Testis (tissue), 2 donors: ENCODE measurements at regions not wholly inside any gene's neighbourhood (a gene's known extent, or its start where the extent isn't known, plus 50 kb on each side); places are given as distances from the start of the nearest gene placed in this dataset.
A peak's percentile ranks its signal among the peaks of the same experiment; 100 is the strongest.

Experiments
- DNase-seq: peaks from one replicate; pipeline ENCODE4 v3.0.0-alpha.2; 2019
- H3K27ac ChIP-seq, 2 donors: fragments of 200-600 bp; sonication (generic); one replicate each; pipeline ENCODE4 v1.5.1; 2019
- H3K27me3 ChIP-seq: fragments of 200-600 bp; sonication (generic); one replicate; pipeline ENCODE4 v1.5.1; 2019
- H3K36me3 ChIP-seq: fragments of 200-600 bp; sonication (generic); one replicate; pipeline ENCODE4 v1.5.1; 2017; ENCODE audit warnings: low read depth; ENCODE audit errors: missing control alignments
- H3K4me1 ChIP-seq: fragments of 200-600 bp; sonication (generic); one replicate; pipeline ENCODE4 v1.5.1; 2019
- H3K4me3 ChIP-seq, 2 donors: fragments of 200-600 bp; sonication (generic); one replicate each; pipeline ENCODE4 v1.5.1; 2017 to 2019
- H3K9me3 ChIP-seq: fragments of 200-600 bp; sonication (generic); one replicate; pipeline ENCODE4 v1.5.1; 2017
- POLR2A ChIP-seq: fragments of 450-650 bp; IDR thresholded peaks from one replicate; pipeline ENCODE4 v1.6.1; 2017; ENCODE audit warnings: antibody characterized with exemption, mild to moderate bottlenecking, moderate library complexity
- WGBS, 2 donors: methylation state at CpG; one replicate each; pipeline ENCODE4 v1.1.5; 2018; 5-methylcytosine and 5-hydroxymethylcytosine counted together
- intact Hi-C: fragments of 100-400 bp; cut with DNase I; formaldehyde crosslinking; loops from one replicate; pipeline ENCODE4 v1.15.1; 2023; ENCODE audit warnings: low total_unique reads
- TF ChIP-seq, protein P1 (sequence below), 3 experiments: fragments of 450-650 bp in 2 of 3; fragments of 200-600 bp in 1 of 3; sonication (generic) in 1 of 3; IDR thresholded peaks; one replicate each; pipeline ENCODE4 v1.5.1; 2016 to 2019; ENCODE audit warnings: antibody characterized with exemption in 3 of 3, mild to moderate bottlenecking in 2 of 3, moderate library complexity in 1 of 3

DNA sequence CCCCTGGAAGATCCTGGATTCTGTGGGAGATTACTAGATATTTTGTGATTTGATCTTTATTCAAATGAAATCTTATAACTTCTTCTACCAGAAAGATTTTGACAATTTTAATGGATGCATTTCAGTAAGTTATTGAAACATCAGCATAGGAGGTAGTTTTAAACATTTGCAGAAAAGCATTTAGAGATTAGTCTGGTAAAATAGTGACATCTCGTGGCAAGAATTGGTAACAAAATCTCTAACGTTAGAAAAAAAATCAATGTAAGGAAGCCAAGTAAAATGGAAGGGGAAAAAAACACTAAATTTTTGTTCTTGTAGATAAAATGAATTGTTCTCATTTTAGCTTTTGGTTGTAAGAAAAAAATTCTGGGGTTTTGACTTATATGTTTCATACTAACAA is 73.3 kb downstream of the TASL start:
- Histone ChIP-seq H3K4me3 (no peak overlapping the region), H3K27me3 (no peaks in the 10 kb centered on the region), H3K36me3 (no peaks in the 10 kb centered on the region), H3K27ac (no peak overlapping the region), H3K9me3 (no peaks in the 10 kb centered on the region), H3K4me1 (no peaks in the 10 kb centered on the region)
- no peak for DNase-seq
- TF ChIP-seq, protein P1, sequence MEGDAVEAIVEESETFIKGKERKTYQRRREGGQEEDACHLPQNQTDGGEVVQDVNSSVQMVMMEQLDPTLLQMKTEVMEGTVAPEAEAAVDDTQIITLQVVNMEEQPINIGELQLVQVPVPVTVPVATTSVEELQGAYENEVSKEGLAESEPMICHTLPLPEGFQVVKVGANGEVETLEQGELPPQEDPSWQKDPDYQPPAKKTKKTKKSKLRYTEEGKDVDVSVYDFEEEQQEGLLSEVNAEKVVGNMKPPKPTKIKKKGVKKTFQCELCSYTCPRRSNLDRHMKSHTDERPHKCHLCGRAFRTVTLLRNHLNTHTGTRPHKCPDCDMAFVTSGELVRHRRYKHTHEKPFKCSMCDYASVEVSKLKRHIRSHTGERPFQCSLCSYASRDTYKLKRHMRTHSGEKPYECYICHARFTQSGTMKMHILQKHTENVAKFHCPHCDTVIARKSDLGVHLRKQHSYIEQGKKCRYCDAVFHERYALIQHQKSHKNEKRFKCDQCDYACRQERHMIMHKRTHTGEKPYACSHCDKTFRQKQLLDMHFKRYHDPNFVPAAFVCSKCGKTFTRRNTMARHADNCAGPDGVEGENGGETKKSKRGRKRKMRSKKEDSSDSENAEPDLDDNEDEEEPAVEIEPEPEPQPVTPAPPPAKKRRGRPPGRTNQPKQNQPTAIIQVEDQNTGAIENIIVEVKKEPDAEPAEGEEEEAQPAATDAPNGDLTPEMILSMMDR (IDR thresholded peaks at IDR 0.05) = peak in 2 of 3 experiments; percentile 10 to 12
- no peak for TF ChIP-seq POLR2A
- intact Hi-C loops = no loop called here
- 15 to 17% methylated on average over 2 of the region's 2 CpGs for WGBS, 2 donors

DNA sequence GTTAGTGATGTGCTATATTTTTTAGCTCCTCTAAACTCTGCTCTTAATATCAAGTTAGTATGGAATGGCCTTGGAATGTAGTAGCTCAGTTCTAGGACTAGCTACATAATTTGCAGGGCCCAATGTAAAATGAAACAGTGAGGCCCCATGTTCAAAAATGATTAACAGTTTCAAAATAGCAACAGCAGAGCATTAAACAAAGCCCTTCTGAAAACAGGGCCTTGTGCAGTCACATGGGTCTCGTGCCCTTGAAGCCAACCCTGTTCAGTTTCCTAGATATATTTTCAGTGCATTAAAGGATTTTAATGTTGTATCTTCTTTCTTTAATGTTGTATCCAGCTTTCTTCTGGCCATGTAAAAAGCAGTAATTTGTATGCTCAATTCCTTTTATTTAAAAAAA is 82.1 kb downstream of the TASL start:
- Histone ChIP-seq H3K27me3 (no peaks in the 10 kb centered on the region), H3K27ac (no peak overlapping the region), H3K36me3 (no peaks in the 10 kb centered on the region), H3K9me3 (no peaks in the 10 kb centered on the region), H3K4me1 (no peaks in the 10 kb centered on the region), H3K4me3 (no peak overlapping the region)
- intact Hi-C loops = no loop called here
- 53 to 80% methylated on average over 1 of the region's 1 CpG for WGBS, 2 donors
- TF ChIP-seq, protein P1 (IDR thresholded peaks at IDR 0.05) = no peak
- TF ChIP-seq POLR2A = no peak
- DNase-seq = peak; percentile 61

DNA sequence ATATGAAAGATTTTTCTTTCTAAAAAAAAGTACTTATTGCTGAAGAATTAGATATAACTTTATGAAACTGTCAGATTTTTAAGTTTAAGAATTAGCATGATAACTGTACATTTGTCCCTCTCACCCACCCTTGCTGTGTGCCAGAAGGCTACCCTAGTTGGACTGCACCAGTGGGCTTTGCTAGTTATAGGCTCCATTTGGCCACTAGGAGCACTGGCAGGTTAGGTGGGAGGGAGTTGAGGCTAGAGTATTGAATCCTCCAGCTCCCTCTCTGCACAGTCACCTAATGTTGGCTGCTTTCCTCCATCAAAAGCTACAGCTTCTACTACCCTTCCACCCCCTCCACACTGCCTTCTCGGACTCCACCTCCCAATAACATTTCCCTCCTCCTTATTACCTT is 84.2 kb downstream of the TASL start:
- Histone ChIP-seq H3K36me3 (no peaks in the 10 kb centered on the region), H3K4me3 (no peak overlapping the region), H3K27me3 (no peaks in the 10 kb centered on the region), H3K27ac (no peak overlapping the region), H3K4me1 (no peaks in the 10 kb centered on the region), H3K9me3 (no peaks in the 10 kb centered on the region)
- intact Hi-C loops = no loop called here
- DNase-seq = no peak
- WGBS, 2 donors = 86% methylated on average over 1 of the region's 1 CpG; no CpG with 5 or more reads in 1 of the 2 donors
- no peak for TF ChIP-seq POLR2A
- TF ChIP-seq, protein P1 (IDR thresholded peaks at IDR 0.05) = no peak

DNA sequence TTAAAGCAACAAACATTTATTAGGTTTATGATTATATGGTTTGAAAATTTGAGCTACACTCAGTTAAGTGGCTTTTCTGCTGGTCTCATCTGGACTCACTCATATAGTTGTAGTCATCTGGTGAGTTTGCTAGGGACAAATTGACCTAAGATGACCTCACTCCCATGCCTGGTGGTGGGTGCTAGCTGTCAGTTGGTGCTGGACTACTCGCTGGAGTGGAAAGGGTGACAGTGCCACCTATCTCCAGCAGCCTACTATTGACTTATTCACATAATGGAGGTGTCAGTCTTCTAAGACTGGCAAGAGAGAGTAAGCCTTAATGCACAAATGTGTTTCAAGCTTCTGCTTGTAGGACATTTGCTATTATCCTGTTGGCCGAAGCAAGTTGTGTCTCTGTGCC is 88.2 kb downstream of the TASL start:
- Histone ChIP-seq H3K4me3 (no peak overlapping the region), H3K9me3 (no peaks in the 10 kb centered on the region), H3K27me3 (no peaks in the 10 kb centered on the region), H3K4me1 (peaks cover 3% of the 10 kb centered on the region), H3K36me3 (no peaks in the 10 kb centered on the region), H3K27ac (no peak overlapping the region)
- intact Hi-C loops = no loop called here
- peak; percentile 43 for DNase-seq
- TF ChIP-seq, protein P1 (IDR thresholded peaks at IDR 0.05) = peak in 1 of 3 experiments; percentile 11
- TF ChIP-seq POLR2A = no peak
- WGBS, 2 donors = 92 to 100% methylated on average over 2 of the region's 2 CpGs

DNA sequence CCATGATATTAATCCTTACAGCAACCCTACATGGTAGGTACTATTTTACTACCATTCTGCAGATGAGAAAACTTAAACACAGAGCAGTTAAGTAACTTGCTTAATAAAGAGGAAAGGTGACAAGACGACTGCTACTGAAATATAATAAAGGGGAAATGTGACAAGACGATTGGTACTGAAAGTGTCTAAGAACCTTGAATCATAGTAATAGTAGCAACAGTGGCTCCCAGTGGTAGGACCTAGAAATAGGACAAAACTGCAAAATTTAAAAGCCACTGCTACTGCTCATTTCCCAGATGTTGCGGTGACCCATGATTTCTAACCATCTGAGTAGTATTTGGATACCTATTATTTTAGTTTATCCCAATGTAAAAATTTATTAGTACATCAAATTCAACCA is 89.5 kb downstream of the TASL start:
- Histone ChIP-seq H3K27ac (no peak overlapping the region), H3K4me1 (peaks cover 5% of the 10 kb centered on the region), H3K4me3 (no peak overlapping the region), H3K36me3 (no peaks in the 10 kb centered on the region), H3K9me3 (no peaks in the 10 kb centered on the region), H3K27me3 (no peaks in the 10 kb centered on the region)
- intact Hi-C loops = no loop called here
- TF ChIP-seq POLR2A = no peak
- TF ChIP-seq, protein P1 (IDR thresholded peaks at IDR 0.05) = peak in 2 of 3 experiments; percentile 25 to 29
- WGBS, 2 donors = 13 to 45% methylated on average over 3 of the region's 3 CpGs
- peak; percentile 17 for DNase-seq
